ENCODE measurements at regions not wholly inside any gene's neighbourhood (a gene's known extent, or its start where the extent isn't known, plus 50 kb on each side); places are given as distances from the start of the nearest gene placed in this dataset.

- no peak overlapping the region for H3K9ac ChIP-seq (ENCODE audit: low read length)
- no peak for TF ChIP-seq EZH2 (IDR thresholded peaks at IDR 0.05; ENCODE audit: borderline replicate concordance, insufficient read depth, low read depth, low read length, poor library complexity, severe bottlenecking)
- TF ChIP-seq CTCF (IDR thresholded peaks at IDR 0.05) = no peak
- ATAC-seq (ENCODE audit: low read depth) = no peak
- no peaks in the 10 kb centered on the region for H3K4me1 Mint-ChIP-seq
- no peak overlapping the region for H3K4me3 Mint-ChIP-seq
- H3K27ac ChIP-seq (ENCODE audit: low read length in 2 of 2) = no peak overlapping the region
- DNase-seq = no peak
- intact Hi-C loops (cut with micrococcal nuclease) = no loop called here
- no peaks in the 10 kb centered on the region for H3K36me3 ChIP-seq (replicated peaks in 1 of 2; ENCODE audit: control extremely low read depth in 1 of 2, control insufficient read depth in 1 of 2, extremely low read depth in 1 of 2, insufficient read depth in 2 of 2, low read length in 1 of 2)
- H3K4me2 ChIP-seq (replicated peaks; ENCODE audit: low read depth, low read length, poor library complexity, severe bottlenecking) = no peak overlapping the region
- H3K27me3 ChIP-seq (replicated peaks in 1 of 4; ENCODE audit: control extremely low read depth in 1 of 4, control insufficient read depth in 3 of 4, insufficient read depth in 4 of 4, low read length in 3 of 4) = peaks cover 0 to 3% (median 0%) of the 10 kb centered on the region in 4 experiments
- H2AFZ ChIP-seq (ENCODE audit: insufficient read depth, low read depth, low read length, poor library complexity, severe bottlenecking) = no peak overlapping the region
- H3K27ac Mint-ChIP-seq = no peak overlapping the region
- ChIA-PET CTCF (no interaction called here), POLR2A (no interaction called here)
- no peaks in the 10 kb centered on the region for H4K20me1 ChIP-seq (ENCODE audit: control insufficient read depth, insufficient read depth, low read length, poor library complexity, severe bottlenecking)
- H3K79me2 ChIP-seq (ENCODE audit: control insufficient read depth, insufficient read depth, low read length) = no peaks in the 10 kb centered on the region
- H3K4me1 ChIP-seq (ENCODE audit: control insufficient read depth in 2 of 2, insufficient read depth in 2 of 2, low read length in 2 of 2) = no peaks in the 10 kb centered on the region
- H3K9me3 ChIP-seq (ENCODE audit: control extremely low read depth in 1 of 3, control insufficient read depth in 2 of 3, insufficient read depth in 1 of 3, low read length in 2 of 3) = no peaks in the 10 kb centered on the region
- WGBS (ENCODE audit: insufficient coverage) = 92% methylated on average over 5 of the region's 10 CpGs
- H3K9me3 Mint-ChIP-seq (ENCODE audit: insufficient read depth) = no peaks in the 10 kb centered on the region
- no peak overlapping the region for H3K4me3 ChIP-seq (ENCODE audit: control extremely low read depth in 1 of 5, extremely low read depth in 1 of 5, insufficient read depth in 1 of 5, low read depth in 2 of 5, low read length in 4 of 5)
- peaks cover 16% of the 10 kb centered on the region for H3K27me3 Mint-ChIP-seq
Measured at GRCh38 chr2:19736191-19736831, 165.5 kb downstream of the TTC32 start.

GRCh38 chr2:19733951-19734425 is 167.8 kb downstream of the TTC32 start:
- Histone ChIP-seq H3K4me2 (replicated peaks; ENCODE audit: low read depth, low read length, poor library complexity, severe bottlenecking) (no peak overlapping the region), H3K9me3 (ENCODE audit: control extremely low read depth in 1 of 3, control insufficient read depth in 2 of 3, insufficient read depth in 1 of 3, low read length in 2 of 3) (no peaks in the 10 kb centered on the region), H4K20me1 (ENCODE audit: control insufficient read depth, insufficient read depth, low read length, poor library complexity, severe bottlenecking) (no peaks in the 10 kb centered on the region), H3K27me3 (replicated peaks in 1 of 4; ENCODE audit: control extremely low read depth in 1 of 4, control insufficient read depth in 3 of 4, insufficient read depth in 4 of 4, low read length in 3 of 4) (peaks cover 0 to 3% (median 0%) of the 10 kb centered on the region in 4 experiments), H3K4me3 (ENCODE audit: control extremely low read depth in 1 of 5, extremely low read depth in 1 of 5, insufficient read depth in 1 of 5, low read depth in 2 of 5, low read length in 4 of 5) (no peak overlapping the region), H3K4me1 (ENCODE audit: control insufficient read depth in 2 of 2, insufficient read depth in 2 of 2, low read length in 2 of 2) (no peaks in the 10 kb centered on the region), H2AFZ (ENCODE audit: insufficient read depth, low read depth, low read length, poor library complexity, severe bottlenecking) (no peak overlapping the region), H3K9ac (ENCODE audit: low read length) (no peak overlapping the region), H3K27ac (ENCODE audit: low read length in 2 of 2) (no peak overlapping the region), H3K79me2 (ENCODE audit: control insufficient read depth, insufficient read depth, low read length) (no peaks in the 10 kb centered on the region), H3K36me3 (replicated peaks in 1 of 2; ENCODE audit: control extremely low read depth in 1 of 2, control insufficient read depth in 1 of 2, extremely low read depth in 1 of 2, insufficient read depth in 2 of 2, low read length in 1 of 2) (no peaks in the 10 kb centered on the region)
- 63% methylated on average over 2 of the region's 3 CpGs for WGBS (ENCODE audit: insufficient coverage)
- DNase-seq (no peak), ATAC-seq (ENCODE audit: low read depth) (no peak)
- Mint-ChIP-seq H3K9me3 (ENCODE audit: insufficient read depth) (no peaks in the 10 kb centered on the region), H3K27me3 (peaks cover 5% of the 10 kb centered on the region), H3K4me3 (no peak overlapping the region), H3K27ac (no peak overlapping the region), H3K4me1 (no peaks in the 10 kb centered on the region)
- intact Hi-C loops (cut with micrococcal nuclease) = no loop called here
- POLR2A ChIA-PET = no interaction called here
- CTCF ChIA-PET = no interaction called here
- TF ChIP-seq CTCF (IDR thresholded peaks at IDR 0.05) = no peak
- TF ChIP-seq EZH2 (IDR thresholded peaks at IDR 0.05; ENCODE audit: borderline replicate concordance, insufficient read depth, low read depth, low read length, poor library complexity, severe bottlenecking) = no peak

Measured in B cell (primary cell).